GM18519 (cell line): ENCODE measurements at regions not wholly inside any gene's neighbourhood (a gene's known extent, or its start where the extent isn't known, plus 50 kb on each side); places are given as distances from the start of the nearest gene placed in this dataset.

Experiments used
- ATAC-seq: cut with Tn5 transposase; IDR thresholded peaks from one replicate; pipeline ENCODE4 v1.9.1; 2021; ENCODE audit warnings: mild to moderate bottlenecking, moderate library complexity; ENCODE audit not compliant: unreplicated experiment, low FRiP score

- no peak for ATAC-seq
Observed at GRCh38 chr3:110375751-110376518, 695.7 kb upstream of the NECTIN3 start.

GRCh38 chr3:110378481-110378880 is 693.1 kb upstream of the NECTIN3 start:
- no peak for ATAC-seq

GRCh38 chr3:110381992-110382391 is 689.6 kb upstream of the NECTIN3 start:
- no peak for ATAC-seq

- ATAC-seq = no peak
Observed at GRCh38 chr3:110383356-110383755, 688.3 kb upstream of the NECTIN3 start.

- ATAC-seq = no peak
Observed at GRCh38 chr3:110384601-110385000, 687.0 kb upstream of the NECTIN3 start.

- no peak for ATAC-seq
Observed at GRCh38 chr3:110389005-110389404, 682.6 kb upstream of the NECTIN3 start.

- ATAC-seq = no peak
Observed at GRCh38 chr3:110390372-110390771, 681.2 kb upstream of the NECTIN3 start.

GRCh38 chr3:110391042-110391441 is 680.6 kb upstream of the NECTIN3 start:
- no peak for ATAC-seq

GRCh38 chr3:110391640-110392395 is 679.8 kb upstream of the NECTIN3 start:
- ATAC-seq = no peak

GRCh38 chr3:110393941-110394340 is 677.7 kb upstream of the NECTIN3 start:
- no peak for ATAC-seq

GRCh38 chr3:110397115-110397514 is 674.5 kb upstream of the NECTIN3 start:
- no peak for ATAC-seq

- ATAC-seq = no peak
Observed at GRCh38 chr3:110400315-110400714, 671.3 kb upstream of the NECTIN3 start.

GRCh38 chr3:110405830-110406585 is 665.6 kb upstream of the NECTIN3 start:
- no peak for ATAC-seq

GRCh38 chr3:110413266-110413665 is 658.4 kb upstream of the NECTIN3 start:
- ATAC-seq = no peak

- no peak for ATAC-seq
Observed at GRCh38 chr3:110413807-110414748, 657.5 kb upstream of the NECTIN3 start.

- ATAC-seq = no peak
Observed at GRCh38 chr3:110414855-110415254, 656.8 kb upstream of the NECTIN3 start.

- ATAC-seq = no peak
Observed at GRCh38 chr3:110419096-110419495, 652.5 kb upstream of the NECTIN3 start.

GRCh38 chr3:110419601-110420000 is 652.0 kb upstream of the NECTIN3 start:
- ATAC-seq = no peak

GRCh38 chr3:110420158-110420641 is 651.4 kb upstream of the NECTIN3 start:
- no peak for ATAC-seq

GRCh38 chr3:110423276-110423675 is 648.3 kb upstream of the NECTIN3 start:
- ATAC-seq = no peak
